Esophagus muscularis mucosa (tissue), 4 donors: ENCODE measurements at regions not wholly inside any gene's neighbourhood (a gene's known extent, or its start where the extent isn't known, plus 50 kb on each side); places are given as distances from the start of the nearest gene placed in this dataset.

Experiments used
- DNase-seq: peaks from one replicate; pipeline ENCODE4 v3.0.0-alpha.2; 2017; ENCODE audit errors: extremely low spot score
- H3K27ac ChIP-seq, 4 donors: fragments of 200-600 bp; sonication (generic); replicated peaks in 1 of 4; 1 replicate in 3 of 4; 2 replicates in 1 of 4; pipeline ENCODE4 v1.5.1; 2016 to 2019; ENCODE audit warnings: mild to moderate bottlenecking in 1 of 4
- H3K27me3 ChIP-seq, 4 donors: fragments of 200-600 bp; sonication (generic); one replicate each; pipeline versions ENCODE4 v1.5.1 to v1.6.0; 2016 to 2019
- H3K36me3 ChIP-seq, 4 donors: fragments of 200-600 bp; sonication (generic); one replicate each; pipeline ENCODE4 v1.5.1; 2016 to 2019
- H3K4me1 ChIP-seq, 4 donors: fragments of 200-600 bp; sonication (generic); one replicate each; pipeline ENCODE4 v1.5.1; 2016 to 2019
- H3K4me3 ChIP-seq, 4 donors: fragments of 200-600 bp; sonication (generic); 1 replicate in 2 of 4; 2 replicates in 2 of 4; pipeline ENCODE4 v1.5.1; 2016 to 2019; ENCODE audit warnings: mild to moderate bottlenecking in 4 of 4, moderate library complexity in 1 of 4
- H3K9me3 ChIP-seq, 4 donors: fragments of 200-600 bp; sonication (generic); 1 replicate in 3 of 4; 2 replicates in 1 of 4; pipeline ENCODE4 v1.5.1; 2016 to 2019
- EP300 ChIP-seq: sonication (generic); formaldehyde crosslinking; IDR thresholded peaks from one replicate; pipeline ENCODE4 v1.6.1; 2017; ENCODE audit warnings: antibody characterized with exemption
- POLR2A ChIP-seq: fragments of 450-650 bp; IDR thresholded peaks from one replicate; pipeline ENCODE4 v1.6.1; 2017; ENCODE audit warnings: antibody characterized with exemption, moderate library complexity, mild to moderate bottlenecking, low read depth
- POLR2AphosphoS5 ChIP-seq, 2 donors: sonication (generic); formaldehyde crosslinking; IDR thresholded peaks; one replicate each; pipeline ENCODE4 v1.6.1; 2017; ENCODE audit warnings: antibody characterized with exemption in 2 of 2
- WGBS: methylation state at CpG from one replicate; pipeline ENCODE4 v1.1.5; 2018; 5-methylcytosine and 5-hydroxymethylcytosine counted together
- intact Hi-C: fragments of 100-400 bp; cut with DNase I; formaldehyde crosslinking; loops from one replicate; pipeline ENCODE4 v1.15.1; 2023
- TF ChIP-seq, protein P1 (sequence below), 3 experiments: fragments of 200-600 bp in 2 of 3; fragments of 450-650 bp in 1 of 3; sonication (generic) in 2 of 3; IDR thresholded peaks; one replicate each; pipeline ENCODE4 v1.5.1; 2017 to 2019; ENCODE audit warnings: antibody characterized with exemption in 3 of 3, mild to moderate bottlenecking in 2 of 3, moderate library complexity in 1 of 3

DNA sequence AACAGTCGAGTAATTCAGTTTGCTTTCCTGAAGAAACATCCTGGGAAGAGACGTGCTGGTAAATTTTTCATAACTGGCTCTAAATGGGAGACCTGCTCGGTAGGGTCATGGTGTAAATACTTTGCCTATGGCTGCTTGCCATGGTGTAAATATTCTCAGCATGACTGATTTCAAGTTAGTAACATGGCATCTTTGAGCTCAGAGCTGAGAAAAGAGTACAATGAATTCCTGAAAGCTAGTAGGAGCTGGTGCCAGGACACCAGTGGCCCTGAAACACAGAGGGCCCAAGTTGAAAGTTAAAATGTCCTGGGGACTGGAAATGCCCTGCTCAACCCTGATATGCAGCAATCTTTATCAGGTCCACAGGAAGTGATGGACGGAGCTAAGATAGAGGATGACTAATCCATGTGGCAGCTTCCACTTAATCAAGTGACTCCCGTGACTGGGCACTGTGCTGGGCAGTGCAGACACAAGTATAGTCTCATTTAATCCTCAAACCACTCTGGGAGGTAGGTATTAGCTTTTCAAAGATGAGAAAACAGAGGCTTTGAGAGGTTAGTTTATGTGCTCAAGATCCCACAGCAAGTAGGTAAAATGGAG is 130.1 kb upstream of the ADAMTS18 start:
- H3K27ac ChIP-seq = no peak overlapping the region
- no peak overlapping the region for H3K4me3 ChIP-seq
- no peaks in the 10 kb centered on the region for H3K4me1 ChIP-seq
- no peaks in the 10 kb centered on the region for H3K9me3 ChIP-seq
- no peak for DNase-seq
- intact Hi-C loops = no loop called here
- peaks cover 0 to 12% (median 0%) of the 10 kb centered on the region in 4 donors for H3K27me3 ChIP-seq
- no peak for TF ChIP-seq POLR2AphosphoS5 (IDR thresholded peaks at IDR 0.05)
- no peak for TF ChIP-seq EP300
- no peak for TF ChIP-seq POLR2A
- TF ChIP-seq, protein P1, sequence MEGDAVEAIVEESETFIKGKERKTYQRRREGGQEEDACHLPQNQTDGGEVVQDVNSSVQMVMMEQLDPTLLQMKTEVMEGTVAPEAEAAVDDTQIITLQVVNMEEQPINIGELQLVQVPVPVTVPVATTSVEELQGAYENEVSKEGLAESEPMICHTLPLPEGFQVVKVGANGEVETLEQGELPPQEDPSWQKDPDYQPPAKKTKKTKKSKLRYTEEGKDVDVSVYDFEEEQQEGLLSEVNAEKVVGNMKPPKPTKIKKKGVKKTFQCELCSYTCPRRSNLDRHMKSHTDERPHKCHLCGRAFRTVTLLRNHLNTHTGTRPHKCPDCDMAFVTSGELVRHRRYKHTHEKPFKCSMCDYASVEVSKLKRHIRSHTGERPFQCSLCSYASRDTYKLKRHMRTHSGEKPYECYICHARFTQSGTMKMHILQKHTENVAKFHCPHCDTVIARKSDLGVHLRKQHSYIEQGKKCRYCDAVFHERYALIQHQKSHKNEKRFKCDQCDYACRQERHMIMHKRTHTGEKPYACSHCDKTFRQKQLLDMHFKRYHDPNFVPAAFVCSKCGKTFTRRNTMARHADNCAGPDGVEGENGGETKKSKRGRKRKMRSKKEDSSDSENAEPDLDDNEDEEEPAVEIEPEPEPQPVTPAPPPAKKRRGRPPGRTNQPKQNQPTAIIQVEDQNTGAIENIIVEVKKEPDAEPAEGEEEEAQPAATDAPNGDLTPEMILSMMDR (IDR thresholded peaks at IDR 0.05) = no peak
- H3K36me3 ChIP-seq = no peaks in the 10 kb centered on the region
- 55% methylated on average over 5 of the region's 5 CpGs for WGBS

DNA sequence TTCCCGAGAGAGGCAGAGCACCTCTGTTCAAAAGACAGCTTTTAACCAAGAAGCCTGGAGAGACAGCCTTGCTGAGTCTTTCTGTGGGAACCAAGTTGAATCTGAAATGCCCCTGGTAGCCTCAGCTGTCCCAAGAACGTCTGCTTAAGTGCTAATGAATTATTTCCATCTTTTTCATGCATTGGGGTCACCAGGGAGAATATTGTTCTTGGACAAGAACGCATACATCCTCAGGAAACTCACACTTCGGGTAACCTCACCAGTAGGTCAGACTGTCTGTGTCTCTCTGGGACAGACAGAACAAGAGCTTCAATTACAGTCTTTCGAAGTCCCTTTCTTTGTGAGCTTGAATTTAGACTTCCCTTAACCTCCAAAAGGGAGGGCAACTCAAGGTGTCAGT is 134.6 kb upstream of the ADAMTS18 start:
- Histone ChIP-seq H3K4me3 (no peak overlapping the region), H3K27me3 (peaks cover 0 to 18% (median 0%) of the 10 kb centered on the region in 4 donors), H3K4me1 (no peaks in the 10 kb centered on the region), H3K27ac (no peak overlapping the region), H3K36me3 (no peaks in the 10 kb centered on the region), H3K9me3 (no peaks in the 10 kb centered on the region)
- intact Hi-C loops = no loop called here
- 27% methylated on average over 5 of the region's 5 CpGs for WGBS
- TF ChIP-seq POLR2A = no peak
- TF ChIP-seq, protein P1 (IDR thresholded peaks at IDR 0.05) = no peak
- DNase-seq = no peak

DNA sequence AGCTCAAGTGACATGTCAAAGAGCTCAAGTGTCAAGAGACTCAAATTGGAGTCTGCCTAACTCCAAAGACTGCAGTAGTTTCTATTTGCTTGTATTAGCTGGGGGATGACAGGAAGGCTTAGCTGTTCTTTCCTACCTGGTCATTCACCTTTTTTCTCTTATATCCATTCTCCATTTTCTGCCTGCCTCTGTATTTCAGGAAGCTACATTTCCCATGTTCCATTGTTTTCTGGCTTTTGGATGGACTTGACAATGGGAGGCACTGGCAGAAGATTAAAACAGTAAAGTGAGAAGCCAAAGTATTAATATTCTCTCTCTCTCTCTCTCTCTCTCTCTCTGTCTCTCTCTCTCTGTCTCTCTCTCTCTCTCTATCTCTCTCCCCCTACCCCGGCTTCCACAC is 135.7 kb upstream of the ADAMTS18 start:
- Histone ChIP-seq H3K36me3 (no peaks in the 10 kb centered on the region), H3K9me3 (no peaks in the 10 kb centered on the region), H3K27me3 (peaks cover 0 to 18% (median 0%) of the 10 kb centered on the region in 4 donors), H3K4me3 (no peak overlapping the region), H3K4me1 (peaks cover 0 to 6% (median 3%) of the 10 kb centered on the region in 4 donors), H3K27ac (no peak overlapping the region)
- DNase-seq = no peak
- 94% methylated on average over 1 of the region's 1 CpG for WGBS
- TF ChIP-seq EP300 (no peak), POLR2AphosphoS5 (IDR thresholded peaks at IDR 0.05) (no peak), POLR2A (no peak)
- TF ChIP-seq, protein P1 (IDR thresholded peaks at IDR 0.05) = no peak
- intact Hi-C loops = no loop called here

DNA sequence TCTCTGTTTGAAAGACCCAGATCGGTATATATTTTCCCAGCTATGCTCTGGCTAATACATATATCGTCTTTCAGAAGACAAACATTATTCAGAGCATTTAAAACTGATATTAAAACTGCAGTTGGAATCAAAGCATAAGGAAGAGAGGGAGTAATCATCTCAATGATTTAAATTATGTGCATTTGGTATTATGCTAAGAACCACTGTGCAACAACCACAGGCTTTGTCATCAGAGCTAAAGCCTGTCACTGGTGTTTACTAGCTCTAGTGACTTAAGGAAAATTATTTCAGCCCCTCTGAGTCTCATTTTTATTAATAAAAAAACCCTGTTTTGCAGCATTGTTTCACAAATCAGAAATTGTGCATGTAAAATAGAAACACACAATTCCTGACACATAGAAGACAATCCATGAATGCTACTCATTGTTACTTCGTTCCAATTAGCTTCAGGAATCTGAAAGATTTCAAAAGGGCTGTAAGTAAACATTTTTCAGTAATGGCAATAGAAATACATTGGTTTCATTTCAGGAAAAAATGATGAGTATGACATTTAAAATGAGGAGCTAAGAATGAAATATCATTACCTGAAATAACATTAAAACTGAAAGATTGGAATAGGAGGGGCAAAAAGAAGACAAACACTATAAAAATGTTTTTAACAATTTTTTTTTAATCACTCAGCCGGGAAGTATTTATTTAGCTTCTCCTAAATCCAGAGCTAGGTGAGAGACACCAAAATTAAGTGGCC is 136.5 kb upstream of the ADAMTS18 start:
- H3K4me1 ChIP-seq = peaks cover 0 to 6% (median 4%) of the 10 kb centered on the region in 4 donors
- no peak overlapping the region for H3K27ac ChIP-seq
- no peak overlapping the region for H3K4me3 ChIP-seq
- TF ChIP-seq, protein P1 (IDR thresholded peaks at IDR 0.05) = no peak
- TF ChIP-seq POLR2AphosphoS5 (IDR thresholded peaks at IDR 0.05) = no peak
- TF ChIP-seq EP300 = no peak
- TF ChIP-seq POLR2A = no peak
- H3K9me3 ChIP-seq = no peaks in the 10 kb centered on the region
- no peak for DNase-seq
- no peaks in the 10 kb centered on the region for H3K36me3 ChIP-seq
- WGBS = 49% methylated on average over 4 of the region's 4 CpGs
- intact Hi-C loops = no loop called here
- H3K27me3 ChIP-seq = peaks cover 0 to 18% (median 0%) of the 10 kb centered on the region in 4 donors
